Stomach smooth muscle (tissue), 2 donors: ENCODE measurements at regions not wholly inside any gene's neighbourhood (a gene's known extent, or its start where the extent isn't known, plus 50 kb on each side); places are given as distances from the start of the nearest gene placed in this dataset.

Experiments used
- H3K27ac ChIP-seq: one replicate; pipeline ENCODE4 v1.7.0; 2013; ENCODE audit warnings: mild to moderate bottlenecking, low read length, inconsistent platforms
- H3K27me3 ChIP-seq, 2 donors: one replicate each; pipeline ENCODE4 v1.7.0; 2013; ENCODE audit warnings: low read length in 2 of 2; ENCODE audit not compliant: insufficient read depth in 2 of 2, control insufficient read depth in 1 of 2
- H3K36me3 ChIP-seq, 2 donors: one replicate each; pipeline ENCODE4 v1.7.0; 2013; ENCODE audit warnings: low read length in 2 of 2; ENCODE audit not compliant: control insufficient read depth in 2 of 2, insufficient read depth in 2 of 2
- H3K4me1 ChIP-seq: one replicate; pipeline ENCODE4 v1.7.0; 2013; ENCODE audit warnings: low read length; ENCODE audit not compliant: control insufficient read depth, insufficient read depth
- H3K4me3 ChIP-seq, 2 donors: one replicate each; pipeline ENCODE4 v1.7.0; 2013; ENCODE audit warnings: low read length in 2 of 2
- H3K9ac ChIP-seq, 2 donors: one replicate each; pipeline ENCODE4 v1.7.0; 2013; ENCODE audit warnings: low read length in 2 of 2, mild to moderate bottlenecking in 1 of 2
- H3K9me3 ChIP-seq, 2 donors: one replicate each; pipeline ENCODE4 v1.7.0; 2013; ENCODE audit warnings: low read length in 2 of 2; ENCODE audit not compliant: control insufficient read depth in 2 of 2
- donor health status: healthy.
- donor health status: Pancreatic carcinoma.

- Histone ChIP-seq H3K27ac (no peak overlapping the region), H3K4me3 (no peak overlapping the region), H3K4me1 (no peaks in the 10 kb centered on the region), H3K9me3 (no peaks in the 10 kb centered on the region), H3K9ac (no peak overlapping the region), H3K27me3 (peaks cover 0 to 2% of the 10 kb centered on the region in 2 donors), H3K36me3 (no peaks in the 10 kb centered on the region)
Measured at GRCh38 chr12:127448906-127449305, 818.1 kb upstream of the TMEM132C start.

GRCh38 chr12:127450826-127451225, 816.1 kb upstream of the TMEM132C start:
- H3K36me3 ChIP-seq, result no peaks in the 10 kb centered on the region
- no peaks in the 10 kb centered on the region for H3K9me3 ChIP-seq
- H3K4me1 ChIP-seq, result peaks cover under 1% of the 10 kb centered on the region
- no peak overlapping the region for H3K27ac ChIP-seq
- H3K27me3 ChIP-seq, result peaks cover 6 to 13% of the 10 kb centered on the region in 2 donors
- H3K9ac ChIP-seq, result no peak overlapping the region
- H3K4me3 ChIP-seq, result no peak overlapping the region

GRCh38 chr12:127455347-127456265, 811.4 kb upstream of the TMEM132C start:
- H3K9ac ChIP-seq, result no peak overlapping the region
- H3K4me3 ChIP-seq, result no peak overlapping the region
- H3K36me3 ChIP-seq, result no peaks in the 10 kb centered on the region
- peaks cover 14 to 22% of the 10 kb centered on the region in 2 donors for H3K27me3 ChIP-seq
- peaks cover 0 to 2% of the 10 kb centered on the region in 2 donors for H3K9me3 ChIP-seq
- peaks cover 3% of the 10 kb centered on the region for H3K4me1 ChIP-seq
- H3K27ac ChIP-seq, result no peak overlapping the region

GRCh38 chr12:127457726-127458125, 809.2 kb upstream of the TMEM132C start:
- Histone ChIP-seq H3K27me3 (peaks cover 17 to 22% of the 10 kb centered on the region in 2 donors), H3K4me1 (peaks cover 3% of the 10 kb centered on the region), H3K9me3 (peaks cover 0 to 2% of the 10 kb centered on the region in 2 donors), H3K36me3 (no peaks in the 10 kb centered on the region), H3K9ac (no peak overlapping the region), H3K27ac (no peak overlapping the region), H3K4me3 (no peak overlapping the region)

GRCh38 chr12:127459166-127459565, 807.8 kb upstream of the TMEM132C start:
- peaks cover 0 to 2% of the 10 kb centered on the region in 2 donors for H3K9me3 ChIP-seq
- H3K27me3 ChIP-seq, result peaks cover 15 to 22% of the 10 kb centered on the region in 2 donors
- no peaks in the 10 kb centered on the region for H3K36me3 ChIP-seq
- no peak overlapping the region for H3K27ac ChIP-seq
- no peak overlapping the region for H3K9ac ChIP-seq
- peaks cover 3% of the 10 kb centered on the region for H3K4me1 ChIP-seq
- H3K4me3 ChIP-seq, result no peak overlapping the region

- Histone ChIP-seq H3K27me3 (peaks cover 11 to 19% of the 10 kb centered on the region in 2 donors), H3K4me1 (peaks cover 3% of the 10 kb centered on the region), H3K4me3 (no peak overlapping the region), H3K27ac (no peak overlapping the region), H3K9ac (no peak overlapping the region), H3K36me3 (no peaks in the 10 kb centered on the region), H3K9me3 (peaks cover 0 to 2% of the 10 kb centered on the region in 2 donors)
Measured at GRCh38 chr12:127459687-127460086, 807.3 kb upstream of the TMEM132C start.

GRCh38 chr12:127463237-127463636, 803.7 kb upstream of the TMEM132C start:
- Histone ChIP-seq H3K9me3 (no peaks in the 10 kb centered on the region), H3K4me1 (no peaks in the 10 kb centered on the region), H3K36me3 (no peaks in the 10 kb centered on the region), H3K27me3 (peaks cover 0 to 4% of the 10 kb centered on the region in 2 donors), H3K4me3 (no peak overlapping the region), H3K27ac (no peak overlapping the region), H3K9ac (no peak overlapping the region)

GRCh38 chr12:127469331-127469730, 797.6 kb upstream of the TMEM132C start:
- Histone ChIP-seq H3K27me3 (no peaks in the 10 kb centered on the region), H3K36me3 (no peaks in the 10 kb centered on the region), H3K27ac (no peak overlapping the region), H3K9me3 (no peaks in the 10 kb centered on the region), H3K9ac (no peak overlapping the region), H3K4me1 (no peaks in the 10 kb centered on the region), H3K4me3 (no peak overlapping the region)

- H3K4me1 ChIP-seq, result no peaks in the 10 kb centered on the region
- no peaks in the 10 kb centered on the region for H3K27me3 ChIP-seq
- no peaks in the 10 kb centered on the region for H3K9me3 ChIP-seq
- no peak overlapping the region for H3K27ac ChIP-seq
- no peak overlapping the region for H3K9ac ChIP-seq
- H3K36me3 ChIP-seq, result no peaks in the 10 kb centered on the region
- no peak overlapping the region for H3K4me3 ChIP-seq
Measured at GRCh38 chr12:127473766-127474165, 793.2 kb upstream of the TMEM132C start.

GRCh38 chr12:127479256-127479655, 787.7 kb upstream of the TMEM132C start:
- H3K27me3 ChIP-seq, result no peaks in the 10 kb centered on the region
- no peaks in the 10 kb centered on the region for H3K36me3 ChIP-seq
- H3K4me3 ChIP-seq, result no peak overlapping the region
- no peak overlapping the region for H3K9ac ChIP-seq
- H3K4me1 ChIP-seq, result no peaks in the 10 kb centered on the region
- no peak overlapping the region for H3K27ac ChIP-seq
- H3K9me3 ChIP-seq, result no peaks in the 10 kb centered on the region

GRCh38 chr12:127480775-127481314, 786.1 kb upstream of the TMEM132C start:
- Histone ChIP-seq H3K27me3 (no peaks in the 10 kb centered on the region), H3K36me3 (no peaks in the 10 kb centered on the region), H3K27ac (no peak overlapping the region), H3K4me3 (no peak overlapping the region), H3K4me1 (no peaks in the 10 kb centered on the region), H3K9ac (no peak overlapping the region), H3K9me3 (no peaks in the 10 kb centered on the region)
